ENCODE measurements at regions not wholly inside any gene's neighbourhood (a gene's known extent, or its start where the extent isn't known, plus 50 kb on each side); places are given as distances from the start of the nearest gene placed in this dataset.

DNA sequence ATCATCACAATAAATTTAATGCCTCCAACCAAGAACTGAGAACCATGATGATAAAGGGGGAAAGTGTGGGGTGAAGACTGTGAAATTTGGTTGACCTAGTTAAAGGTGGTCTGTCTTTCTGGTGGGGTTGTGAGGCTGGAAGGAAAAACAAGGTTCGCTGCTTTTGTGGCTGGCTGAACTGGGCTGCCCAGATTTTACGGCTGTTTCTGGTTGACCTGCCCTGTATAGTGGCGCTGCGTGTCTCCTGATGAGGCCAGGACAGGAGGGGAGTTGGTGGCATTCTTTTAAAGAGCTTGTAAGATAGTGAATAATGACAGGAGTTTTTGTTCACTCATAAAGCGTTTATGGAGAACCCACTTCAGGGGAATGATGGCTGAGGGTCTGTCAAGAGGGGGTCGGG, 101.8 kb downstream of the CYP26A1 start:
- H3K4me1 ChIP-seq, result peaks cover 17% of the 10 kb centered on the region

DNA sequence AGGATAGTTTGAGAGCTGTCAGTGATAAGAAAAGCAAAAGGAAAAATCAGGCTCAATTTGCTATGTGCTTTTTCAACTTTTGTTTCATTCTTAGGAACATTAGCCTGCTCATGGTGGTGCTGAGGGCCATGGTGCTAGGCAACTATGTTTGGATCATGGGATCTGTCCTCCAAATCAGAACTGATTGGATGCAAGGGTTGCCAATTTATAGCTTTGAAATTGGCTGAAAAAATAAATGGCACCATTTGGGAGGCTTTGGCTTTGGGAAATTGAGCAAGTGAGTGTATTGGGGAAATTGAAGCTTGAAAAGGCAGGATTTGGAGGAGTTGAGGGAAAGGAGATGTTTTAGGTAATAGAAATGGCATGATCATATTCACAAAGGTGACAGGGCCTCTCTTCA, 103.8 kb downstream of the CYP26A1 start:
- no peak for TF ChIP-seq Cebpa-rat (IDR thresholded peaks at IDR 0.05)

More for the DNA sequence above, 101.8 kb downstream of the CYP26A1 start:
- H3K27ac ChIP-seq, result no peak overlapping the region
- no peak overlapping the region for H3K4me3 ChIP-seq
- H3K9ac ChIP-seq, result no peak overlapping the region
- H3K4me2 ChIP-seq, result no peak overlapping the region
- no peaks in the 10 kb centered on the region for H4K20me1 ChIP-seq
- TF ChIP-seq Cebpa-rat (IDR thresholded peaks at IDR 0.05), result no peak
- H3K27me3 ChIP-seq, result no peaks in the 10 kb centered on the region
- no peaks in the 10 kb centered on the region for H3K36me3 ChIP-seq
- peaks cover 11% of the 10 kb centered on the region for H3K9me3 ChIP-seq

GRCh38 chr10:93178226-93178625, 104.5 kb downstream of the CYP26A1 start:
- H3K4me3 ChIP-seq, result no peak overlapping the region
- no peak overlapping the region for H3K27ac ChIP-seq
- no peak overlapping the region for H3K9ac ChIP-seq
- no peaks in the 10 kb centered on the region for H3K27me3 ChIP-seq
- no peak for TF ChIP-seq Cebpa-rat (IDR thresholded peaks at IDR 0.05)
- peaks cover 17% of the 10 kb centered on the region for H3K4me1 ChIP-seq
- H3K36me3 ChIP-seq, result no peaks in the 10 kb centered on the region
- H4K20me1 ChIP-seq, result no peaks in the 10 kb centered on the region
- peak overlapping the region; percentile 7 for H3K4me2 ChIP-seq
- no peaks in the 10 kb centered on the region for H3K9me3 ChIP-seq

More for the DNA sequence above, 103.8 kb downstream of the CYP26A1 start:
- Histone ChIP-seq H3K36me3 (no peaks in the 10 kb centered on the region), H3K4me1 (peaks cover 17% of the 10 kb centered on the region), H3K9ac (no peak overlapping the region), H4K20me1 (no peaks in the 10 kb centered on the region), H3K4me2 (peak overlapping the region; percentile 7), H3K27ac (no peak overlapping the region), H3K27me3 (no peaks in the 10 kb centered on the region), H3K4me3 (no peak overlapping the region), H3K9me3 (no peaks in the 10 kb centered on the region)

GRCh38 chr10:93180482-93180931, 106.8 kb downstream of the CYP26A1 start:
- Histone ChIP-seq H3K9ac (no peak overlapping the region), H3K27me3 (no peaks in the 10 kb centered on the region), H3K4me3 (no peak overlapping the region), H4K20me1 (no peaks in the 10 kb centered on the region), H3K4me2 (no peak overlapping the region), H3K27ac (no peak overlapping the region), H3K4me1 (peaks cover 17% of the 10 kb centered on the region), H3K9me3 (0 out of 2 replicates have a peak, but pooled peaks cover 7% of the 10 kb centered on the region), H3K36me3 (no peaks in the 10 kb centered on the region)
- TF ChIP-seq Cebpa-rat (IDR thresholded peaks at IDR 0.05), result no peak

- Histone ChIP-seq H3K4me1 (peaks cover 17% of the 10 kb centered on the region), H3K36me3 (no peaks in the 10 kb centered on the region), H3K9me3 (0 out of 2 replicates have a peak, but pooled peaks cover 7% of the 10 kb centered on the region), H3K27ac (no peak overlapping the region), H3K9ac (no peak overlapping the region), H3K4me3 (no peak overlapping the region), H3K27me3 (no peaks in the 10 kb centered on the region), H3K4me2 (no peak overlapping the region), H4K20me1 (no peaks in the 10 kb centered on the region)
- no peak for TF ChIP-seq Cebpa-rat (IDR thresholded peaks at IDR 0.05)
Measured at GRCh38 chr10:93181271-93182048, 107.8 kb downstream of the CYP26A1 start.

DNA sequence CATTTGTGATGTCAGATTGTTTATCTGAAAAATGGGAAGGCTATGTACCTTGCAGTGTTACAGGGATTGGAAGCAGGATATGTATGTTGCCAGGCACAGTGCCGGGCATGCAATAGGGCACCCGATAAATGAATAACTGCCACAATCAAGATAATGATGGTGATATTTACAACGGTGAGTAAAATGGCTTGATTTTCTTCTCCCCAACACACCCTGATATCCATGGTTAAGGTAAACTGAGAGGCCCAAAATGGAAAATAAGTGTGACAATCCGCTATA, 108.3 kb downstream of the CYP26A1 start:
- Histone ChIP-seq H3K27ac (no peak overlapping the region), H3K36me3 (no peaks in the 10 kb centered on the region), H3K9ac (no peak overlapping the region), H3K4me3 (no peak overlapping the region), H3K27me3 (no peaks in the 10 kb centered on the region), H3K9me3 (0 out of 2 replicates have a peak, but pooled peaks cover 7% of the 10 kb centered on the region), H4K20me1 (no peaks in the 10 kb centered on the region), H3K4me2 (no peak overlapping the region), H3K4me1 (peaks cover 17% of the 10 kb centered on the region)
- TF ChIP-seq Cebpa-rat (IDR thresholded peaks at IDR 0.05), result no peak

- Histone ChIP-seq H3K27ac (no peak overlapping the region), H3K9me3 (0 out of 2 replicates have a peak, but pooled peaks cover 7% of the 10 kb centered on the region), H3K4me2 (no peak overlapping the region), H4K20me1 (no peaks in the 10 kb centered on the region), H3K9ac (no peak overlapping the region), H3K4me3 (no peak overlapping the region), H3K36me3 (no peaks in the 10 kb centered on the region), H3K27me3 (no peaks in the 10 kb centered on the region), H3K4me1 (peaks cover 14% of the 10 kb centered on the region)
- no peak for TF ChIP-seq Cebpa-rat (IDR thresholded peaks at IDR 0.05)
Measured at GRCh38 chr10:93182790-93183189, 109.1 kb downstream of the CYP26A1 start.

DNA sequence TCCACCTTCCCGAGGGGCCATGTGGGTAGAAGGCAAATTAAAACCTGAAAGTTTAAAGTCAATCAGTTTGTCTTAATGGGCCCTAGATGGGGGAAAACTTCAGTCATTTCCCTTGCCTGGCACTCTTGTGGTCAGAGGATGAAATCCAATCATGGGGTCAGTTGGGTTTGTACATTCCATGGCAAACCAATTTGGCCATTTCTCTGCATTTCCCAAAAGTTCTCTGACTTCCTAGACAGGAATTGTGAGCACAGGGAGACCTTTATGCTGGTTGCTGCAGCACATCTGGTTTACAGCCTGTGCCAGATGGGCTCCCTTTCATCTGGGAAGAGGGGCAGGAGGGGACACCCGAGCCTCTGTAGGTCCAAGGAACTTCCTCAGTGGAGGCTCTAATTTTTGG, 113.0 kb downstream of the CYP26A1 start:
- Histone ChIP-seq H3K27me3 (no peaks in the 10 kb centered on the region), H4K20me1 (no peaks in the 10 kb centered on the region), H3K4me1 (peaks cover 5% of the 10 kb centered on the region; the same call in 1 of the 2 replicates), H3K4me2 (no peak overlapping the region), H3K9ac (no peak overlapping the region), H3K27ac (no peak overlapping the region), H3K4me3 (no peak overlapping the region), H3K36me3 (no peaks in the 10 kb centered on the region), H3K9me3 (0 out of 2 replicates have a peak, but pooled peaks cover 7% of the 10 kb centered on the region)
- TF ChIP-seq Cebpa-rat (IDR thresholded peaks at IDR 0.05), result no peak

DNA sequence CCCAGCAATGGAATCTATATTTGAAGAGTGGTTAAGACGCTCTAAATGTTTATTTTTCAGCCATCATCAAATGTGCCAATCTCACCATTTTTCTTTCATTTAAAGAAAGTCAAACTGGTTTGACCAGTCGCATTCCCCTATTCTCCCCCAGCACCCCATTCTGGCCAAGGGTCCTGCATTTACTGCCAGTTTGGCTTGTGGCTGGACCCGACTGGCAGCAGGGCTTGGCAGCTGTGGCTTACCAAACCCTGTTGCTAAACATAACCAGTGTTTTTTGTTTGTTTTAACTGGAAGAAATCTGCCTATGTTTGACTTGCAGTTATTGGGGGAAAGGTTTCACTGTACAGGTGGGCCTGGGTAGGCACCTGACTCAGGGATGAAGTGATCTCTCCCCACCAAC, 116.3 kb downstream of the CYP26A1 start:
- H3K4me2 ChIP-seq, result no peak overlapping the region
- no peaks in the 10 kb centered on the region for H3K36me3 ChIP-seq
- H4K20me1 ChIP-seq, result no peaks in the 10 kb centered on the region
- no peak overlapping the region for H3K27ac ChIP-seq
- H3K9me3 ChIP-seq, result 0 out of 2 replicates have a peak, but pooled peaks cover 5% of the 10 kb centered on the region
- no peak for TF ChIP-seq Cebpa-rat (IDR thresholded peaks at IDR 0.05)
- no peak overlapping the region for H3K4me3 ChIP-seq
- no peak overlapping the region for H3K9ac ChIP-seq
- H3K4me1 ChIP-seq, result peaks cover 5% of the 10 kb centered on the region; the same call in 1 of the 2 replicates
- H3K27me3 ChIP-seq, result no peaks in the 10 kb centered on the region

DNA sequence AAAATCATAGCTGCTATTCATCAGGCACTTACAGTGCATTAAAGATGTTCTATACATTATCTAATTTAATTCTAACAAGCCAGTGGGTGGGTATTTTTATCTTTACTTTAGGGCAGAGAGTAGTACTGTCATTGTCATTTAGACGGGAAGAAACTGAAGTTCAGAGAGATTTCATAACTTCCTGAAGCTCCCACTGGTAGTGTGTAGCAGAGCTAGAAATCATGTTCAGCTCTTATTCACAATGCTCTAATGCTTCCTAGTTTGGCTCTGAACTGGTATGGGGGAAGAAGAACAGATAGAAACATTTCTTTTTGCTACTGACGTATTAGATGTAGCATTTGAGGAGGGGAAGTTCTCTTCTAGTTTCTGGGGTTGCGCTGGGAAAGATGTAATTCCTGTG, 116.7 kb downstream of the CYP26A1 start:
- no peak for TF ChIP-seq Cebpa-rat (IDR thresholded peaks at IDR 0.05)
- Histone ChIP-seq H3K4me2 (no peak overlapping the region), H3K36me3 (no peaks in the 10 kb centered on the region), H3K27me3 (no peaks in the 10 kb centered on the region), H3K9ac (no peak overlapping the region), H3K27ac (no peak overlapping the region), H3K4me1 (peaks cover 5% of the 10 kb centered on the region; the same call in 1 of the 2 replicates), H3K4me3 (no peak overlapping the region), H3K9me3 (0 out of 2 replicates have a peak, but pooled peaks cover 1% of the 10 kb centered on the region), H4K20me1 (no peaks in the 10 kb centered on the region)
